NCI-H774 (cell line): ENCODE measurements at regions not wholly inside any gene's neighbourhood (a gene's known extent, or its start where the extent isn't known, plus 50 kb on each side); places are given as distances from the start of the nearest gene placed in this dataset.
A peak's percentile ranks its signal among the peaks of the same experiment; 100 is the strongest.
"Not testable (repeated sequence)": the region's sequence is repeated elsewhere in the genome, so short reads cannot be mapped to it uniquely, and the experiment has no call there.

Experiments used
- DNase-seq: peaks from one replicate; lab custom pipeline; 2025; lab: John Stamatoyannopoulos, UW

- DNase-seq = peak; percentile 95
Measured at GRCh38 chr6:94227741-94228140, 808.4 kb upstream of the EPHA7 start.

- DNase-seq = no peak
Measured at GRCh38 chr6:94217836-94218235, 798.5 kb upstream of the EPHA7 start.

- no peak for DNase-seq
Measured at GRCh38 chr6:94215552-94215951, 796.2 kb upstream of the EPHA7 start.

GRCh38 chr6:94213226-94213625 lies 793.9 kb upstream of the EPHA7 start:
- DNase-seq = peak; percentile 61

GRCh38 chr6:94196891-94197290 lies 777.5 kb upstream of the EPHA7 start:
- no peak for DNase-seq

- DNase-seq = no peak
Measured at GRCh38 chr6:94190030-94190429, 770.7 kb upstream of the EPHA7 start.

- DNase-seq = no peak
Measured at GRCh38 chr6:94184666-94185464, 765.5 kb upstream of the EPHA7 start.

- DNase-seq = no peak
Measured at GRCh38 chr6:94177429-94177828, 758.1 kb upstream of the EPHA7 start.

- no peak for DNase-seq
Measured at GRCh38 chr6:94175465-94175864, 756.1 kb upstream of the EPHA7 start.

- DNase-seq = no peak
Measured at GRCh38 chr6:94163877-94164276, 744.5 kb upstream of the EPHA7 start.

GRCh38 chr6:94150886-94151285 lies 731.5 kb upstream of the EPHA7 start:
- no peak for DNase-seq

- DNase-seq = no peak
Measured at GRCh38 chr6:94144807-94145206, 725.4 kb upstream of the EPHA7 start.

- DNase-seq = not testable (repeated sequence)
Measured at GRCh38 chr6:94137178-94137577, 717.8 kb upstream of the EPHA7 start.

- no peak for DNase-seq
Measured at GRCh38 chr6:94133106-94133505, 713.7 kb upstream of the EPHA7 start.

- no peak for DNase-seq
Measured at GRCh38 chr6:94131271-94131670, 711.9 kb upstream of the EPHA7 start.

GRCh38 chr6:94130478-94130877 lies 711.1 kb upstream of the EPHA7 start:
- no peak for DNase-seq

- DNase-seq = no peak
Measured at GRCh38 chr6:94129926-94130325, 710.6 kb upstream of the EPHA7 start.

- no peak for DNase-seq
Measured at GRCh38 chr6:94127716-94128115, 708.4 kb upstream of the EPHA7 start.

- no peak for DNase-seq
Measured at GRCh38 chr6:94124333-94124732, 705.0 kb upstream of the EPHA7 start.

GRCh38 chr6:94121094-94121493 lies 701.7 kb upstream of the EPHA7 start:
- no peak for DNase-seq

- DNase-seq = no peak
Measured at GRCh38 chr6:94099072-94099471, 679.7 kb upstream of the EPHA7 start.

- DNase-seq = no peak
Measured at GRCh38 chr6:94095961-94096360, 676.6 kb upstream of the EPHA7 start.

GRCh38 chr6:94089941-94090340 lies 670.6 kb upstream of the EPHA7 start:
- no peak for DNase-seq

GRCh38 chr6:94088870-94089269 lies 669.5 kb upstream of the EPHA7 start:
- no peak for DNase-seq
